CD4-positive, alpha-beta T cell (primary cell): ENCODE measurements at regions not wholly inside any gene's neighbourhood (a gene's known extent, or its start where the extent isn't known, plus 50 kb on each side); places are given as distances from the start of the nearest gene placed in this dataset.

Experiments used
- ATAC-seq: fragments of 200-7000 bp; cut with Tn5 transposase; one replicate; pipeline ENCODE4 v1.10.0; 2022; ENCODE audit warnings: mild to moderate bottlenecking; ENCODE audit not compliant: poor library complexity
- CTCF ChIA-PET: fragments of 350-600 bp; sonication (Branson Sonifier 250); formaldehyde crosslinking; loops from one replicate; lab custom pipeline; 2021; ENCODE audit warnings: antibody characterized with exemption, inconsistent platforms; lab: Charles Lee
- POLR2A ChIA-PET: fragments of 350-600 bp; sonication (Branson Sonifier 250); formaldehyde crosslinking; loops from one replicate; lab custom pipeline; 2021; ENCODE audit warnings: antibody characterized with exemption, inconsistent platforms; lab: Charles Lee
- DNase-seq, 14 experiments: peaks; one replicate each; pipeline ENCODE4 v3.0.0-alpha.2; 2013 to 2020; ENCODE audit warnings: mixed read lengths in 2 of 14
- H3K27ac ChIP-seq, 2 donors: one replicate each; pipeline versions ENCODE4 v1.5.1 to v1.7.0; 2013; ENCODE audit warnings: low read length in 2 of 2, low read depth in 1 of 2, mild to moderate bottlenecking in 1 of 2
- H3K27me3 ChIP-seq, 2 experiments: 1 replicate in 1 of 2; 2 replicates in 1 of 2; pipeline versions ENCODE4 v1.6.1 to v1.7.0; 2013; ENCODE audit warnings: low read length in 2 of 2, control low read depth in 1 of 2, mild to moderate bottlenecking in 1 of 2, moderate library complexity in 1 of 2; ENCODE audit not compliant: insufficient read depth in 2 of 2, control insufficient read depth in 1 of 2
- H3K36me3 ChIP-seq: one replicate; pipeline ENCODE4 v1.6.1; 2013; ENCODE audit warnings: low read length, control low read depth; ENCODE audit not compliant: insufficient read depth
- H3K4me1 ChIP-seq: one replicate; pipeline ENCODE4 v1.6.1; 2013; ENCODE audit warnings: low read length, control low read depth; ENCODE audit not compliant: insufficient read depth
- H3K4me3 ChIP-seq: one replicate; pipeline ENCODE4 v1.5.1; 2013; ENCODE audit warnings: mild to moderate bottlenecking, low read length, moderate library complexity
- H3K9me3 ChIP-seq, 2 experiments: 1 replicate in 1 of 2; 2 replicates in 1 of 2; pipeline versions ENCODE4 v1.6.1 to v1.7.0; 2013; ENCODE audit warnings: low read length in 2 of 2, mild to moderate bottlenecking in 2 of 2, control low read depth in 1 of 2, moderate library complexity in 1 of 2; ENCODE audit not compliant: control insufficient read depth in 1 of 2, insufficient read depth in 1 of 2
- H3K27ac Mint-ChIP-seq: one replicate; pipeline ENCODE4 v1.8.0; 2020; ENCODE audit warnings: mixed read lengths
- H3K27me3 Mint-ChIP-seq: one replicate; pipeline ENCODE4 v1.8.0; 2021; ENCODE audit warnings: mixed read lengths
- H3K36me3 Mint-ChIP-seq: one replicate; pipeline ENCODE4 v1.8.0; 2021; ENCODE audit warnings: low read depth, mixed read lengths
- H3K4me1 Mint-ChIP-seq: one replicate; pipeline ENCODE4 v1.8.0; 2021; ENCODE audit warnings: low read depth, mixed read lengths
- H3K4me3 Mint-ChIP-seq: one replicate; pipeline ENCODE4 v1.8.0; 2020; ENCODE audit warnings: mild to moderate bottlenecking, mixed read lengths
- H3K9me3 Mint-ChIP-seq: one replicate; pipeline ENCODE4 v1.8.0; 2020; ENCODE audit warnings: mixed read lengths
- CTCF ChIP-seq: fragments of 200-600 bp; IDR thresholded peaks from one replicate; pipeline ENCODE4 v1.8.0; 2022; ENCODE audit warnings: antibody characterized with exemption, mild to moderate bottlenecking
- intact Hi-C, 2 experiments: fragments of 100-400 bp; cut with DNase I in 1 of 2; cut with micrococcal nuclease in 1 of 2; formaldehyde crosslinking; loops; one replicate each; pipeline versions ENCODE4 v1.15.1 to v1.9.0; 2023 to 2025; cut with DNase I, micrococcal nuclease

DNA sequence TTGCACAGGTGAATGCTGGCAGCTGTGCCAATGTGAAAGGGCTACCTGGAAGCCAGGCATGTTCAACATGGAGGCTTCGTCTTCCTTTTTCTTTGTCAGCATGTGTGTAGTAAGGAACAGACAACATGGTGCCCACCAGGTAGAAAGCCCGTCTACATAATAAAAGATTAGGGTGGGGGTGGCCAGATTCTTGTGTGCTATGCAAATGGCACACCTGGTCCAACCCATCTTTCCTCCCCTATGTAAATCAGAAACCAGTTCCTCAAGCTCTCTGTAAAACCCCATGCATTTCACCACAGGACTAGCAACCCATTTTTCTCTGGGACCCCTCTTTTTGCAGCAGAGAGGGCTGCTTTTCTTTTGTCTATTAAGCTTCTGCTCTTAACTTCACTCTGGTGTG is 72.3 kb upstream of the ZP4 start:
- H3K36me3 ChIP-seq = no peaks in the 10 kb centered on the region

DNA sequence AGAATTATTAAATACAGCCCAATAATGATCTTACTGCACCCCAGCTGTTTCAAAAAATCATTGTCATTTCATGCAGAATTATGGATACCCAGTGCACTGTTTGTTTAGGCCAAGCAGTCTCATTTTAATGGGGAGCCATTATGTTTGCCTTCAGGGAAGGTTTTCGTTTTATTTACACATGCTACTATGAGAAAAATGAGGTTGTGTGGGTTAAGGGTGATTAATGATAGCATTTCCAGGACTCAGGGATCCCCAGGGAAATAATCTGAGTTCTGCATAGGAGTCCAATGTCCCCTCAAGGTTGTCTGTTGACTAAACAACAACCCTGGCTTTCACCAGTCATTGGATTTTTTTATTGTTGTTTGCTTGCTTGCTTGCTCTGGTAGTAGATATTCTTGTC is 71.0 kb upstream of the ZP4 start:
- Histone ChIP-seq H3K4me3 (no peak overlapping the region), H3K27me3 (no peaks in the 10 kb centered on the region), H3K4me1 (no peaks in the 10 kb centered on the region), H3K9me3 (no peaks in the 10 kb centered on the region), H3K27ac (no peak overlapping the region), H3K36me3 (no peaks in the 10 kb centered on the region)
- TF ChIP-seq CTCF = no peak
- ATAC-seq (no peak), DNase-seq (no peak)
- Mint-ChIP-seq H3K36me3 (no peaks in the 10 kb centered on the region), H3K4me3 (no peak overlapping the region), H3K27ac (no peak overlapping the region), H3K9me3 (peaks cover 2% of the 10 kb centered on the region), H3K4me1 (no peaks in the 10 kb centered on the region), H3K27me3 (no peaks in the 10 kb centered on the region)
- POLR2A ChIA-PET = no interaction called here
- intact Hi-C loops = no loop called here
- CTCF ChIA-PET = no interaction called here

More for the DNA sequence above, 72.3 kb upstream of the ZP4 start:
- Histone ChIP-seq H3K4me3 (no peak overlapping the region), H3K27ac (no peak overlapping the region), H3K4me1 (no peaks in the 10 kb centered on the region), H3K27me3 (no peaks in the 10 kb centered on the region), H3K9me3 (no peaks in the 10 kb centered on the region)
- Mint-ChIP-seq H3K36me3 (no peaks in the 10 kb centered on the region), H3K27ac (no peak overlapping the region), H3K9me3 (peaks cover 2% of the 10 kb centered on the region), H3K27me3 (no peaks in the 10 kb centered on the region), H3K4me1 (no peaks in the 10 kb centered on the region), H3K4me3 (no peak overlapping the region)
- no peak for TF ChIP-seq CTCF
- POLR2A ChIA-PET = no interaction called here
- DNase-seq = no peak
- no peak for ATAC-seq
- CTCF ChIA-PET = no interaction called here
- intact Hi-C loops = no loop called here

- peaks cover 4% of the 10 kb centered on the region for H3K9me3 Mint-ChIP-seq
- H3K4me1 ChIP-seq = no peaks in the 10 kb centered on the region
- H3K4me1 Mint-ChIP-seq = no peaks in the 10 kb centered on the region
- H3K36me3 Mint-ChIP-seq = no peaks in the 10 kb centered on the region
- no peaks in the 10 kb centered on the region for H3K27me3 ChIP-seq
- no peak overlapping the region for H3K4me3 ChIP-seq
- ATAC-seq = no peak
- no peaks in the 10 kb centered on the region for H3K27me3 Mint-ChIP-seq
- H3K9me3 ChIP-seq = no peaks in the 10 kb centered on the region
- no peak overlapping the region for H3K27ac Mint-ChIP-seq
- no peak for DNase-seq
- no peak for TF ChIP-seq CTCF
- H3K36me3 ChIP-seq = no peaks in the 10 kb centered on the region
- POLR2A ChIA-PET = no interaction called here
- intact Hi-C loops = no loop called here
- H3K4me3 Mint-ChIP-seq = no peak overlapping the region
- CTCF ChIA-PET = no interaction called here
- H3K27ac ChIP-seq = no peak overlapping the region
Observed at GRCh38 chr1:237959838-237960237, 69.1 kb upstream of the ZP4 start.
